Motor neuron (in vitro differentiated cells): ENCODE measurements at regions not wholly inside any gene's neighbourhood (a gene's known extent, or its start where the extent isn't known, plus 50 kb on each side); places are given as distances from the start of the nearest gene placed in this dataset.

Source experiments
- ATAC-seq, 8 experiments: fragments of 200-7000 bp; cut with Tn5 transposase; replicated peaks in 6 of 8; 2 replicates each; pipeline ENCODE4 v1.8.0; 2021; ENCODE audit warnings: mild to moderate bottlenecking in 8 of 8, moderate library complexity in 8 of 8
- H3K27ac ChIP-seq, 2 donors: fragments of 250-450 bp; sonication (Bioruptor Pico); 2 replicates each; pipeline ENCODE4 v1.9.0; 2021; ENCODE audit warnings: antibody characterized with exemption in 2 of 2, mild to moderate bottlenecking in 2 of 2, moderate library complexity in 1 of 2
- H3K4me1 ChIP-seq, 2 donors: fragments of 250-450 bp; sonication (Bioruptor Pico); replicated peaks in 1 of 2; 2 replicates each; pipeline ENCODE4 v1.6.1; 2021; ENCODE audit warnings: antibody characterized with exemption in 2 of 2, mild to moderate bottlenecking in 2 of 2, moderate library complexity in 1 of 2
- H3K4me3 ChIP-seq, 5 donors: fragments of 250-450 bp; sonication (Bioruptor Pico); 2 replicates each; pipeline ENCODE4 v1.9.0; 2021; ENCODE audit warnings: antibody characterized with exemption in 5 of 5, mild to moderate bottlenecking in 5 of 5, moderate library complexity in 4 of 5
- WGBS, 10 experiments: fragments of 450-650 bp; shearing (Covaris generic); methylation state at CpG; one replicate each; pipeline ENCODE4 v1.0.0; 2022; 5-methylcytosine and 5-hydroxymethylcytosine counted together
- in situ Hi-C, 9 experiments: fragments of 400-800 bp; cut with MboI; loops; one replicate each; pipeline ENCODE4 v1.15.0; 2021; ENCODE audit warnings: low sequenced_read_pairs in 9 of 9, low pct_unique_long_range_greater_than_20kb in 2 of 9; ENCODE audit not compliant: unreplicated experiment in 9 of 9

DNA sequence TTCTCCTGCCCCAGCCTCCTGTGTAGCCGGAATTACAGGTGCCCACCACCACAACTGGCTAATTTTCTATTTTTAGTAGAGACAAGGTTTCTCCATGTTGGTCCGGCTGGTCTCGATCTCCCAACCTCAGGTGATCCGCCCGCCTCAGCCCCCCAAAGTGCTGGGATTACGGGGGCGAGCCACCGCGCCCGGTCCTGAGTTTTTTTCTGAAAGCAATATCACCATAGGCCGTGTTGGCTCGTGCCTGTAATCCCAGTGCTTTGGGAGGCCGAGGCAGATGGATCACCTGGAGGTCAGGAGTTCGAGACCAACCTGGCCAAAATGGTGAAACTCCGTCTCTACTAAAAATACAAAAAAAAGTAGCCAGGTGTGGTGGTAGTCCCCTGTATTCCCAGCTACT, 136.3 kb upstream of the TECRL start:
- H3K27ac ChIP-seq = no peak overlapping the region
- no peak overlapping the region for H3K4me3 ChIP-seq
- no peaks in the 10 kb centered on the region for H3K4me1 ChIP-seq
- in situ Hi-C loops = loop anchor here in 5 of 9 experiments (25.0 kb wide), 1 partner anchor 383 kb away; no protein-coding TSS in a partner anchor
- WGBS, 10 experiments = 55 to 100% (median 93%) methylated on average over 1 to 14 of the region's 15 CpGs; no CpG with 5 or more reads in 5 of the 10 experiments
- ATAC-seq = no peak

DNA sequence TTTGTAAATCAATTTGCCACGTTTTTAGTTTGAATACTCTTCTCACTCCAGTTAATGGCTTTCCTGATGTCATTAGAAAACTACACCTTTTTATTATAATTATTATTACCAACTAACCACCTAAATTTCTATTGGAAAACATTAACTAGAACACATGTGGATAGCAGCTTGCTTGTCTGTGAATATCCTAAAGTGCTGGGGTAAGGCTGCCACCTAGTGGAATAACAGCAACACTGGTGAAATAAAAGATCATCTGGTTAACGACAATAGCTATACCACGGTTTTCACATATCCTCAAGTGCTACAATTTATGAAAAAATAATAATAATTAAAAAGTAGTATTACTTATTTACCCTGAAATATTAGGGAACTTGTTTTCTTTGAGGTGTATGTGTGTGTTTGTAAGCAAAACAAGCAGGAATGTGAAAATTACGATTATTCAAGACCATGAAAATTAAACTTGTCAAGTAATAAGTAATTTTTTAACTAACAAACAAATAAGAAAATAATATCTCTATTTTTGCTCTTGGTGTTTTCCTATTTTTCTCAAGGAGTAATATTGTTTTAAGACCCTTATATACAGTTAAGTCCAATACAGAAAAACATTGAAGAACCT, 130.1 kb upstream of the TECRL start:
- peak; percentile 50 to 88 (median 80) for ATAC-seq
- no peaks in the 10 kb centered on the region for H3K4me1 ChIP-seq
- WGBS, 10 experiments = 0 to 67% (median 18%) methylated on average over 1 to 4 of the region's 4 CpGs
- in situ Hi-C loops = loop anchor here in 5 of 9 experiments (25.0 kb wide), 1 partner anchor 377 kb away; no protein-coding TSS in a partner anchor
- H3K27ac ChIP-seq = no peak overlapping the region
- H3K4me3 ChIP-seq = no peak overlapping the region

DNA sequence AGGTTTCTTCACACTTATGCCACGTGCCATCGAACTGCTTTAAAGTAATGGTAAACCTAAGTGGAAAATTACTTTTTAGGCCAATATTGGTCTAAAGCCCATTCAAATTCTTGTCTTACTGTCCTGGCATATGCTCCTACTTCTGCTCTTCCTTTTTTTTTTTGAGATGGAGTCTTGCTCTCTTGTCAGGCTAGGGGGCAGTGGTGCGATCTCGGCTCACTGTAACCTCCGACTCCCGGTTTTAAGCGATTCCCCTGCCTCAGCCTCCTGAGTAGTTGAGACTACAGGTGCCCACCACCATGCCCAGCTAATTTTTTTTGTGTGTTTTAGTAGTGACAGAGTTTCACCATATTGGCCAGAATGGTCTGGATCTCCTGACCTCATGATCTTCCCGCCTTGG, 129.0 kb upstream of the TECRL start:
- no peak overlapping the region for H3K4me3 ChIP-seq
- H3K4me1 ChIP-seq = no peaks in the 10 kb centered on the region
- no peak for ATAC-seq
- in situ Hi-C loops = loop anchor here in 5 of 9 experiments (25.0 kb wide), 1 partner anchor 376 kb away; no protein-coding TSS in a partner anchor
- no peak overlapping the region for H3K27ac ChIP-seq
- WGBS, 10 experiments = 24 to 100% (median 88%) methylated on average over 1 to 8 of the region's 8 CpGs; no CpG with 5 or more reads in 1 of the 10 experiments

DNA sequence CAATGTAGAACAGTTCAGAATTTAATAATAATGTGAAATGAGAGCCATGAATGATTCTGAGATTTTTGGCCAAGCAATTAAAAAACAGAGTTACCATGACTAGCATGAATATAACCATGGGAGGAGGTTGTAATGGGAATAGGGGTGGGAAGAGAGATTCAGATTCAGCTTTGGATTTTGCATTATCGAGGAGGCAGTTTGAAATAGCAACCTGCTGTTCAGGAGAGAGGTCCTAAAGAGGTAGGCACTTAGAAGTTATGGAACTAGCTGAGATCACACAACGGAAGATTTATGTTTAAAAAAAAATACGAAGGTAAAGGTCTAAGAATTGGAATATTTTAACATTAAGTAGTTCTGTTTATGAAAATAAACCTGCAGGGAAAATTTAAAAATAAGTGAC, 124.4 kb upstream of the TECRL start:
- in situ Hi-C loops = loop anchor here in 5 of 9 experiments (25.0 kb wide), 1 partner anchor 371 kb away; no protein-coding TSS in a partner anchor
- no peak overlapping the region for H3K27ac ChIP-seq
- no peaks in the 10 kb centered on the region for H3K4me1 ChIP-seq
- 0 to 94% (median 76%) methylated on average over 3 of the region's 3 CpGs; no CpG with 5 or more reads in 1 of the 10 experiments for WGBS, 10 experiments
- no peak for ATAC-seq
- H3K4me3 ChIP-seq = no peak overlapping the region

DNA sequence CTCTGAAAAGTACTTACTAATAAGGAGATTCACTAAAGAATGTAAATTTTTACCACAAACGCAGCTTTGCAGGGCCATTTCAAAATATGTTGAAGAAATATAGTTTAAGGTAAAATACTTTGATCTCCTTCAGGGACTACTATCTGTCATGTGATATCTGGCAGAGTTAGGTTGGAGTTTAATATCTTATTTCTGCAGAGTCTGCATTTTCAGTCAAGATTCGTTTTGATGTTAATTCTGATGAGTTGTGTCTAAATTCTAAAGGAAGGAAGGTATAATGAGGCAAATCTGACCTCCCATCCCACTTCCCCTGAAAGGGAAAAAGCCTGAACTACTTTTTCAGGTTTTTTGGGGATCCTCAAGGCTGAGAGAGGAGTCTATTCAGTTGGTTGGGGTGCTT, 123.9 kb upstream of the TECRL start:
- Histone ChIP-seq H3K4me3 (no peak overlapping the region), H3K27ac (no peak overlapping the region), H3K4me1 (no peaks in the 10 kb centered on the region)
- in situ Hi-C loops = loop anchor here in 5 of 9 experiments (25.0 kb wide), 1 partner anchor 371 kb away; no protein-coding TSS in a partner anchor
- ATAC-seq = no peak
- WGBS, 10 experiments = 0 to 100% (median 80%) methylated on average over 1 to 2 of the region's 2 CpGs; no CpG with 5 or more reads in 1 of the 10 experiments

DNA sequence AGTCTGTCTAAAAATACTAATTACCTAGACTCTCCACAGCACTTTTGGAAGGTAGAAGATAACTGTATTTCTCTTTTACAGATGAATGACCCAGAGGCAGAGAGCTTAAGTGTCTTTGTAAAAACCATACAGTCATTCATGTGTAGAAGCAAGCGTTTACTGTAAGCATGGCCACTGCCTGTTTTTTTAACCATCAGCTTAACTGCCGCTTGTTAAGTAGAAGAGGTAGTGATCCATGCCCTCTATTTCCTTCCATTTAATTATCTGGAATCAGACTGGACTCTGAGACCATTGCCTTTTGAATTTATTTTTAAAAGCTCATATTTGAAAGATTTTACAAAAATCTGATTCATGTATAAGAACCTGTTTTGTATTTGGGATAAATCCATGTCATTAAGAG, 111.2 kb upstream of the TECRL start:
- no peak overlapping the region for H3K4me3 ChIP-seq
- WGBS, 10 experiments = 0 to 100% (median 61%) methylated on average over 1 to 2 of the region's 2 CpGs; no CpG with 5 or more reads in 2 of the 10 experiments
- no peak overlapping the region for H3K27ac ChIP-seq
- in situ Hi-C loops = no loop called here
- ATAC-seq = no peak
- peaks cover 0 to 6% of the 10 kb centered on the region in 2 donors for H3K4me1 ChIP-seq

DNA sequence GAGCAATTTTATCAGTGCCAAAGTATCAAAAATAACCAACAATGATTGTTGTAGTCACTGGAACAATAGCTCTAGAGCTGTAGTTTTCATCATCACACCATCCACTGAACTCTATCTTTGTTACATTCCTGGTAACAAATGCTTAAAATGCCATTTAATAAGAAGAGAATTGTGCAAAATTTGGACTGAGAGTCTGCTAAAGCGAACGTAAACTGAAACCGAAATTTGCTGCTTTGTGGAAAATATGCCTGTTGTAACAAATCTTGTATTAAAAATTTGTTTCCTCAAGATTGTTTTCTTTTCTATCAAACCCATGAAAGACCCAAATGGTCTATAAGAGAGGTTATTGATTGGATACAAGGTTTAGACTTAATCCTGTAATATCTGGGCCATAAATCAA, 109.3 kb upstream of the TECRL start:
- ATAC-seq = no peak
- Histone ChIP-seq H3K4me1 (peaks cover 0 to 6% of the 10 kb centered on the region in 2 donors), H3K27ac (no peak overlapping the region), H3K4me3 (no peak overlapping the region)
- 29 to 100% (median 87%) methylated on average over 1 to 3 of the region's 3 CpGs; no CpG with 5 or more reads in 2 of the 10 experiments for WGBS, 10 experiments
- in situ Hi-C loops = no loop called here

DNA sequence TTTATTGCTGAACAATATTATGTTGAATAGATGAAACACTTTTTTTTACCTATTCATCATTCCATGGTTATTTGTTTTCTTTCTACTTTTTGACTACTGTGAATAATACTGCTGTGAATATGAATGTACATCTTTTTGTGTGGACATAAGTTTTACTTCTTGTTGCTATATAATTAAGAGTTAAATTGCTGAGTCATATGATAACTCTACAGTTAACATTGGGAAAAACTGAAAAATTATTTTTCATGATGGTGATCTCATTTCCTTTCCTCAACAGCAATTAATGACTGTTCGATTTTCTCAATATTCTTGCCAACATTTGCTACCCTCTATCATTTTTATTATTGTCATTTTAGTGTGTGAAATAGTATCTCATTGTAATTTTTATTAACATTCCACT, 106.9 kb upstream of the TECRL start:
- 0 to 100% (median 87%) methylated on average over 1 of the region's 1 CpG for WGBS, 10 experiments
- H3K4me1 ChIP-seq = peaks cover 0 to 6% of the 10 kb centered on the region in 2 donors
- ATAC-seq = no peak
- H3K4me3 ChIP-seq = no peak overlapping the region
- H3K27ac ChIP-seq = no peak overlapping the region
- in situ Hi-C loops = no loop called here

DNA sequence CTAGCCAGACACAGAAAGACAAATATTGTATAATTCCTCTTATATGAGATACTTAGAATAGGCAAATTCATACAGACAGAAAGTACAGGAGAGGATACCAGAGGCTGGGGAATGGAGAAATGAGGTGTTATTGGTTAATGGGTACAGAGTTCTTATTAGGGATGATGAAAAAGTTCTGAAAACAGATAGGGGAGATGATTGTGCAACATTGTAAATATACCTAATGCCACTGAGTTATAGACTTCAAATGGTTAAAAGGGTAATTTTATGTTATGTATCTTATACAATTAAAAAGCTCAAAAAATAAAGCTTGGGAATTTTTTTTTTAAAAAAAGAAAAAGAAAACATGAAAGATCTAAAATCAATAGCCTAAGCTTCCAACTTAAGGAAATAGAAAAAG, 98.8 kb upstream of the TECRL start:
- Histone ChIP-seq H3K4me3 (no peak overlapping the region), H3K27ac (no peak overlapping the region), H3K4me1 (no peaks in the 10 kb centered on the region)
- no peak for ATAC-seq
- in situ Hi-C loops = no loop called here

DNA sequence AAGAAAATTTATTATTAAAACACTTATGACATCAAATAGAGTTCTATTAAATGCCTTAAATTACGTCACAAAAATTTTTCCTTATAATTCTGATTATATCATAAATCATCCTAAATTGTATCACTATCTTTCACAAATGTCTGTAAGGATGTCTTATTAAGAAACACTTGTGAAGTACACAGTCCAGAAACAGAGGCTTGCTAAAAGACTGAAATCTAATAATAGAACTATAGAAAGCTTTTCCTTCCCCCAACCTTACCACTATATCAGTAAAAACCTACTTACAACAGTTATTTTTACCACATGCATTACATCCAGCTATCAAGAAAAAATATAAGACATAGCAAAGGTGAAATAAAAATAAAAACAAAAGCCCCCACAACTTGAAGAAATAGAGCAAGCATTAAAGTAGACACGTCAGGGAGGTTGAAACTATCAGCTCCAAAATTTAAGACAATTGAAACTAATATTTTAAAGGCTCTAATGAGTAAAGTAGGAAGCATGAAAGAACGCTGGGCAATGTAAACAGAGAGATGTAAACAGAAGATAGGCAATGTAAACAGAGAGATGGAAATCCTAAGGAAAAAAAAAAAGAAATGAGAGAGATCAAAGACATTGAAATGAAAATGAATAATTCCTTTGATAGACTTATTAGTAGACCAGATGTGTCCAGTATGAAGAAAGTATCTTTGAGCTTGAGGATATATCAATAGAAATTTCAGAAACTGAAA, 94.9 kb upstream of the TECRL start:
- no peak for ATAC-seq
- no peaks in the 10 kb centered on the region for H3K4me1 ChIP-seq
- H3K27ac ChIP-seq = no peak overlapping the region
- H3K4me3 ChIP-seq = no peak overlapping the region
- in situ Hi-C loops = no loop called here
- WGBS, 10 experiments = 0 to 94% (median 82%) methylated on average over 2 to 3 of the region's 3 CpGs

DNA sequence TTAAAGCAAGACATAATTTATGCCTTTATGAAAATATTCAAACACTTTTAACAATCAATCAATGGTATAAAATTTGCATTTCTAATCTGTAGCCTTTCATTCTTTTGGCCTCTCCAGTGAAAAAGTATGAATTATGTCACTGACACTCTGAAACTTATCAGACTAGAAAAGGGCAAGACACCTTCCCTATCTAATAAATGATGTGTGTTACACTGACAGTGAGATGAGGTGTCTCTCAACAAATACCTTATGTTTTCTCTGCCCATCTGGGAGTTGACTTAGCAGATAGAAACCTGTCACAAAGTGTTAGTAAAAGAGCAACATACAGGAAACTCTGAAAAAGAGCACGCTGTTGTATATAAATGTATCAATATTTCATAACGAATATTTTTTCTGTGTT, 94.2 kb upstream of the TECRL start:
- WGBS, 10 experiments = 14 to 100% (median 74%) methylated on average over 1 to 2 of the region's 2 CpGs; no CpG with 5 or more reads in 1 of the 10 experiments
- no peak overlapping the region for H3K4me3 ChIP-seq
- no peak for ATAC-seq
- H3K27ac ChIP-seq = no peak overlapping the region
- no peaks in the 10 kb centered on the region for H3K4me1 ChIP-seq
- in situ Hi-C loops = no loop called here

DNA sequence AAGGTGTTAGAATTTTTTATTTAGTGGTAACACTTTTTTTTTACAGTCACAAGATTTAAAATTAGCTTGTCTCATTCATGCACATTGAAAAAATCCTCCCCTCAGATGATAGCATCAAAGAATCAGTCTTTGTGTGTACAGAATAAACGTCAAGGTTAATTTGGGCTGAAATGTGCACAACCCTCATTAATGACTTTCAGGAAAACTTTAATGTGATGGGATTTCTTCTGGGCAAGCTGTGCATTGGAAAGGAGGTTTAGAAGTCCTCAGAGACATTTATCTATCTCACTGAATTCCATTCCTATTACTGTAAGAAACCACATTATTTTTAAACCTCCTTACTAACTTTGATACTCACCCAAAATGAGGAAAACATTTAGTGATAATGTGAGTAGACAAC, 88.2 kb upstream of the TECRL start:
- no peak for ATAC-seq
- in situ Hi-C loops = no loop called here
- no peaks in the 10 kb centered on the region for H3K4me1 ChIP-seq
- no peak overlapping the region for H3K4me3 ChIP-seq
- no peak overlapping the region for H3K27ac ChIP-seq
- WGBS, 10 experiments = 0 to 80% (median 20%) methylated on average over 1 of the region's 1 CpG; no CpG with 5 or more reads in 1 of the 10 experiments

DNA sequence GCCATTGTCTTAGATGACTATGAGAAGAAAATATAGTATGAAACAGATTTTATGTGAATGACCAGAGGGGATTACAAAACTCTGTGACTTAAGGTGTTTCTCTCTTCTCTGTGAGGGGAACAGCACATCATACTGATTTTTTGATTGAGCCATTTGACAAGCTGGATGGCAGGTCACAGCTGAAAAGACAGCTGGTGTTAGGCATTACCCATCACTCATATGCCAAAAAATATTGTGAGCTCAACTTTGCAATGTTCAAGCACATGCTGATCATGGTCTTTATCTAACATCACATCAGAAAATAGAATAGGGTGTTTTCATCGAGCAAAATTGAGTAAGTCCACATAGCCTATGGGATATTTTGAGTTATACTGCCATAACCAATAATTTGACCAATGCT, 86.7 kb upstream of the TECRL start:
- Histone ChIP-seq H3K4me1 (no peaks in the 10 kb centered on the region), H3K4me3 (no peak overlapping the region), H3K27ac (no peak overlapping the region)
- in situ Hi-C loops = no loop called here
- ATAC-seq = no peak
- WGBS, 10 experiments = 0 to 100% (median 50%) methylated on average over 1 of the region's 1 CpG; no CpG with 5 or more reads in 3 of the 10 experiments
